Ecto neural progenitor cell (in vitro differentiated cells): ENCODE measurements at regions not wholly inside any gene's neighbourhood (a gene's known extent, or its start where the extent isn't known, plus 50 kb on each side); places are given as distances from the start of the nearest gene placed in this dataset.

Experiments
- DNase-seq: peaks from one replicate; pipeline ENCODE4 v3.0.0-alpha.2; 2018; ENCODE audit warnings: low spot score

DNA sequence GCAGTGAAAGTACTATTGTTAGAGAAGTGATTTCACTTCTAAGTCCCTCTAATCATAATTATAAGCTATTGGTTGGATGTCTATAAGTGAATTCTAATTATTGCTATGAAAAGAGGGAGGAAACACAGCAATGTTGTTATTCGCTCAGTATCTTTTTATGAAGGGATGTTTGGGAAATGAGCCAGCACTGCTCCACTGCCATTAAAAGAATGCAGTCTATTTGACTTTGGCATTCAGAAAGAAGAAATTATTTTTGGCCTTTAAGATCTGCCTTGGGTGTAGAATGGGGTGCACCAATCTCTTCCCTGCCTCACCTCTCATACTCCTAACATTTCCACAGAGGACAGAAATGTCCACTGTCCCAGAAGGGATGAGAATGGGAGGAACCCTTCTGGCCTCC is 332.0 kb downstream of the SPATA31D1 start:
- DNase-seq: no peak

DNA sequence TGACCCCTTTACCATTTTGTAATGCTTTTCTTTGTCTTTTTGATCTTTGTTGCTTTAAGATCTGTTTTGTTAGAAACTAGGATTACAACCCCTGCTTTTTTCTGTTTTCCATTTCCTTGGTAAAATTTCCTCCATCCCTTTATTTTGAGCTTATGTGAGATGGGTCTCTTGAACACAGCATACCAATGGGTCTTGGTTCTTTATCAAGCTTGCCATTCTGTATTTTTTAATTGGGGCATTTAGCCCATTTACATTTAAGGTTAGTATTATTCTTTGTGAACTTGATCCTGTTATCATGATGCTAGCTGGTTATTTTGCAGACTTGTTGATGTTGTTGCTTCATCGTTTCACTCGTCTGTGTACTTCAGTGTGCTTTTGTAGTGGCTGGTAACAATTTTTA is 337.3 kb downstream of the SPATA31D1 start:
- no peak for DNase-seq

DNA sequence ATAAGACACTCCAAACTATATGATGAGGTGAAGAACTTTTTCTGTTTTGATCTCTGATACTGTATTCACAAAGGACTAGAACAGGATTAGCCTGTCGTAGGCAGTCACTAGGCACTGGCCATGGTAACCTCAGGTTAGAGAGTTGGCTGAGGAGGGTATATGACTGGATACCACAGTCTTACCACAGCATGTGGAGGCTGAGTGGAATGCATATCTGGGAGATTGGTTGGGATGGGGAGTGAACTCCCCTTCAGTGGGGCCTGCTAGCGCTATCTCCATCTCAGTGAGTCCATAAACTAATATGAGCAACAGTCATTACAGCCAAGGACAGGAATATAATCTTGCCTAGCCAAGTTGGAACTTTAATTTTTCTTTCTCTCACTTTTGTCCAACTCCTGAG is 339.1 kb downstream of the SPATA31D1 start:
- DNase-seq: no peak

DNA sequence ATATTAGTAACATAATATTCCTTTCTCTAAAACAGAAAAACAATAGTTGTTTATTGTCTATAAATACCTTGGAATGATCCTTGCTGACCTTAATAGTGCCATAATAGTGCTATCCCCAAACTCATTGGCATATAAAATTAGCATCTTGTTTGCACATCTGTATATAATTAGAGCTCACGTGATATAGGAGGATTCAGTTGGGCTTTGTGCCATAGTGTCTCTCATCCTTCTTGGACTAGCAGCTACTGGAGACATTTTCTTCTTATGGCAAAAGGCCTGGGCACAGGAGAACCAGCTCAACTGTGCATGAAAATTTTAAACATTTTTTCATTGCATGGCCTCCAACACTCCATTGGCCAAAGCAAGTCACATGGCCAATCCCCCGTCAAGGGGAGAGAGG is 342.5 kb downstream of the SPATA31D1 start:
- no peak for DNase-seq

DNA sequence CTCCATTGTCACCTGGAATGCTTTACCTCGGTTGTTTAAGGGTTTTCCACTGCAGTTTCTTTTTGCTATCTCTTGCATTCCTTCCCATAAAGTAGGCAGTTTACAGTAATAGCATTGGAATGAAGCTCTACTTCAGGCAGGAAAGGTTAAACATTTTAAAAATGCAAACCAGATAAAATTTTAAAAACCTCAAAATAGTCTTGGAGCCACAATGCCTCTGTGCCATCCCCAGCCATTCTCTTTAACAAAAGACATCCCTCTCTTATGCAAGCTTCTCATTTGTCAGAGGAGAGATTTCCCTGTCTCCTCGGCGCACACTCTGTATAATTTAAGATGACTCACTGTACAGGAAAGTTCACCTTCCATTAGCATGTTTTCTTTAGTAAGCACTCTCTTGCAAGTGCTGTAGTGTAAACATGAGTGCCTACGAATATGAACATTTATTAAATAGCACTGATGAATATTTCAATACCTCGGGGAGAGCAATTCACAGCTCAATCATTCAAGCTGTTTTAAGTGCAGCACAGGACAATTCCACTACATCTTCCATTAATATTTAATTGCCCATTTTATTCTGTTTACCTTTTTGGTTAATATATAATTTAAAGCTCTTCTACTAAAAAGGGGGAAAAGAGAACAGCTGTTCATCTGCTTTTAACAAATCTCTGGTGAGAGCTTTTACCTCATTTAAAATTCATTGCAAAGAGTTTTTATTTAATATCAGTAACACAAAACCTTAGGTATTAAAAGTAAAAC is 343.6 kb downstream of the SPATA31D1 start:
- DNase-seq: no peak

DNA sequence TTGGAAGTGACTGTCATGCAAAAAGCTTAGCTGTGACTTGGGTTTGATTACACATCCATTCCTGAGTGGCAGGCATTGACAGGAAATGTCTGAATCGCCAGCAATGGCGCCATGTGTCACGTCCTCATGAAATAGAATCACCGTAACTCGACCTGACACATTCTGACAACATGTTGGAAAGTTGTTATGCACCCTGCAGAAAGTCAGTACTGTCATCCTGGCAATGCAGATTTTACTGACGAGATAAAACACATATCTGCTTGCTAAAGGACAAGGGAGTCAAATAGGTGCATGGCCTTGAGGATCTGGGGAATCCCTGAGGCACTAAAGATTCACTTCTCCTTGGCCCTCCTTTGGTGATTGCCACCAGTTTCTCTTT is 344.2 kb downstream of the SPATA31D1 start:
- no peak for DNase-seq

DNA sequence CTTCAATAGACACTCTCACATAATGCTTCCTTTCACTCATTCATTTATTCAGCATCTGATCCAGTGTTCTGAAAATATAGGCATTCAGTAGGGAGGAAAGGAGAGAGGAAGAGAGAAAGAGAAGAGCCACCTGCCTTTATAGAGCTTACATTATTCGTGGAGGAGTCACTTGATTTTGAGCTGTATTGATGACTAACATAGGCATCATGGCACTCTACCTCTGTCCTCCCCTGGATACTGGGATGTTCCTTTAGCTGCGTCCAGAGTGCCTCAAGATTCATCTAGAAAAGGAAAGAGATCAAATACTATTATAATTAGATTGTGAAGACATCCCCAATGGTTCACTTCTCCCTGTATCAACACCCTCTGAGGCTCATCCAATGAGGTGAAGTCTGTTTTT is 345.1 kb downstream of the SPATA31D1 start:
- no peak for DNase-seq

DNA sequence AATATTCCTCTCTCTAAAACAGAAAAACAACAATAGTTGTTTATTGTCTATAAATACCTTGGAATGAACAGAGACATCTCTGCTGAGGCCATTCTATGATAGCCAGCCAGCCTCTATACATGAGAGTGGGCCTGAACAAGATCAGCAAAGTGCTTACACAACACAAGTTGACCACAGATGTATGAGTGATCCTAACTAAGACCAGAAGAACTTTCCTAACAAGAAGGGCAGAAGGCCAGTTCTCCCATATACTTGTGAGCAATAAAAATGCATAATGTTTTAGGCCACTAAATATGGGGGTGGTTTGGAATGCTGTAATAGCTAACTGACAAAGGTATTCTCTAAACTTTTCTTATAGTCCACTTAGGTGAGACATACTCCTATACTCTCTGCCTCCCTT is 345.7 kb downstream of the SPATA31D1 start:
- no peak for DNase-seq

DNA sequence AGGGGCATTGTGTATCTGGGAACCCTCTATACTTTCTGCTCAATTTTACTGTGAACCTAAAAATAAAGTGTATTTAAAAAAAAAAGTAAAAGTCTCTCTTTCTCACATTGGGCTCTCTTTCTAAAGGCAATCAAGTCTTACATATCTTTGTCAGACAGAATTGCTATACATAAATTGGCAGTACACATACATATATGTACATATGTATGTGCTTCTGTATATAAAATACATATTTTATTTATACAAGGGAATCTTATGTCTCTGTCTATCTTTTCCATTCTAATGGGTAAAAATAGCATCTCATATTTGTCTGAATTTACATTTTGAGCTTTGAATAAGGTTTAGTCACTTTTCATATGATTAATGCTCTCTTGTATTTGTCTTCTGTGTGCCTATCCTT is 348.8 kb downstream of the SPATA31D1 start:
- no peak for DNase-seq

DNA sequence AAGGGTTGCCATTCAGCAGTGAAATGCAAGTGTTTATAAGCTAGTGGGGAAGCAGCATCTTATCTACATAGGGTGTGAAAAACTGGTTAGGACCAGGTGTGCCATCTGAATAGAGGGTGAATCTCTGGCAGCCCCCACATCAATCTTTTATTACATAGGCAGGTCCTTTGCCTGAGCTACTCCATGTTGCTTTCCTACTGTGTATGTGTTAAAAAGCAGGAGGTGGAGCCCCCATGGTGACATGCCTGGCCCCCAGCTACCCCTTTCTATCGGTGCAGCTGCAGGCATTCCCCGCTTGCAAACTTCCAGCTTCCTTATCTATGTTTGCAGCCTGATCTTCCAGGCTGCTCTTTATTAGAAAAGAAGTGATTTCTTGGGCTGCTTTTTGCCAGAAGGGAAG is 353.5 kb downstream of the SPATA31D1 start:
- DNase-seq: no peak

DNA sequence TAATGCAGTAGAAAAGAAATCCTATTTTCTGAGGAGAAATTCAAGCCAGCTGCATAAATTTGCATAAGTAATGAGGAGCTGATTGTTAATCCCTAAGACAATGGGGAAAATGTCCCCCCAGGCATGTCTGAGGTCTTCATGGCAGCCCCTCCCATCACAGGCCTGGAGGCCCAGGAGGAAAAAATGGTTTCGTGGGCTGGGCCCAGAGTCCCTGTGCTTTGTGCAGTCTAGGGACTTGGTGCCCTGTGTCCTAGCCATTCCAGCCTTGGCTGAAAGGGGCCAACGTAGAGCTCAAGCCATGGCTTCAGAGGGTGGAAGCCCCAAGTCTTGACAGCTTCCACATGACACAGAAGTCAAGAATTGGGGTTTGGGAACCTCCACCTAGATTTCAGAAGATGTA is 357.5 kb downstream of the SPATA31D1 start:
- no peak for DNase-seq

DNA sequence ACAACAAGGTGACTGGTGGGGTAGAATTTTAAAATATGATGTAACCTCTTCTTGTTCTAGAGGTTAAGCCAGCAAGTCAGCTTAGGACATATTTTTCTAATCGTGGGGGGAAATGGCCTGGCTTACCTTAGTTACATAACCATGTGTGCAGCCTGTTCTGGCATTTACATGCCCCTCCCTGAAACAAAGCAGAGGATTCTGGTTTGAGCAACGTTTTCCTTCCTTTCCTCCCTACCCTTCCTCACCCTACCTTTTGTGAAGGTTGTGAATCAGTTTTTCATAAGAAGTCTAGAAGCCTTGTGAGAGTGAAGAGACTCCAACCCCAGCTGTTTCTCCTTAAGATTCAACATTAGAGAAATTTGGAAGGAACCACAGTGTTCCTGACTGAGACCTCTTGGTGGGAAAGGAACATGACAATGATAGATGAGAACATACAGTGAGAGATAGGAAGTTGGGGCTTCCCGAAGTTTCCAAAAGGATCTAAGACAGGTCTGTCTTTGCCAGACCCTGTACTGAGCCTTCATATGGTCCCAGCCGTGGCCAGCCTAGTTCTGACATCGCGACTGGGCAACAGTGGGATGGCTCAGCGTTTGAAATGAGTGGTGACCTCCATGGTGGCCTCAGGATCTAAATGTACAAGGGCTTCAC is 365.2 kb downstream of the SPATA31D1 start:
- DNase-seq: no peak

DNA sequence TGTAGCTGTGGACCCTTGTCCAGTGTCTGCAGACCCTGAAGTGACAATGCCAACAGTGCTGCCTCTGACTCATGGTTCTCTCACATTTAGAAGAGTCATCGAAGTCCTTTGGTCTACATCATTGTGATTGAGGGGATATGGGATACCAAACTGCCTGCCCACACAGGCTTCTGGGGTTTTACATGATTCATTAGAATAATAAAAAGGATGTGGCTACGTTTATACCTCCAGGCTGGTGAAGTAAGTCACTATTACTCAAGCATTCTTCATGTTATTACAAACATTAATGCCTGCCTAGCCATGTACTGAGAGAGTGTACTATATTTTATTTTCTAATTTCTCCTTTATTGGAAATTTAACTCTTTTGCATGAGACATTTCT is 365.7 kb downstream of the SPATA31D1 start:
- DNase-seq: no peak

DNA sequence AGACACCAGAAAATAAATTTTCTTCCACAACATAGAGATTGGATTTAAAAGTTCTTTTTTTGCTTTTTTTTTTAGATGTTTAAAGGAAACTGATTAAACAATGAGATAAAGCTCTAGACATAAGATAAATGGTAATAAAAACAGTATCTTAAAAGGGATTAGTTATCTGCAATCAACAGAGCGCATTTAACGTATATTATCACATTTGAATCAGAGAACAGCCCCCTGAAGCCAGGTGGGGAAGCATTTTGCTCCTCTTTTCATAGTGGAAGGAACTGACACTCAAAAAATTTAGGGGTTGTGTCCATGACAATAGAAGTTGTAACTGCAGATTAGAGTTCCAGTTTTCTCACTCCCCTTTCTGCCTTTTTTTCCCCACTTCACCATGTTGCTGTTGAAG is 367.6 kb downstream of the SPATA31D1 start:
- DNase-seq: no peak

DNA sequence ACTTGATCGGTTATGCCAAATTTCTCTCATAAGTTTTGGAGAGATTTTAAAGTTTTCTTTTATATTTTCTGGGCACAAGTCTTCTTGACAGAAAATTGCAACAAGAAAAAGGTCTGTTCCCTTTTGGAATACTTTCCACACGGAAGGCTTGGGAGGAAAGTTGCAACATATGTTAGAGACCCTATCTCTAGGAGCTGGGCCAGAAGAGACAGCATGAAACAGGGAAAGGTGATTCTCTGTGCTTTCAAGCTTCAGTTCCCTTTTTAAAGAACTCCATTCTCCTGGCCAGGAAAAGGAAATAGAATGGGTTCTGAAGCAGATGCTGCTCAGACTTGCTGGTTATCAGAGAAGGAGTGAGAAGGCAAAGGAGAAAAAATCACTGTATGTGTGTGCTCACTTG is 368.3 kb downstream of the SPATA31D1 start:
- DNase-seq: no peak

DNA sequence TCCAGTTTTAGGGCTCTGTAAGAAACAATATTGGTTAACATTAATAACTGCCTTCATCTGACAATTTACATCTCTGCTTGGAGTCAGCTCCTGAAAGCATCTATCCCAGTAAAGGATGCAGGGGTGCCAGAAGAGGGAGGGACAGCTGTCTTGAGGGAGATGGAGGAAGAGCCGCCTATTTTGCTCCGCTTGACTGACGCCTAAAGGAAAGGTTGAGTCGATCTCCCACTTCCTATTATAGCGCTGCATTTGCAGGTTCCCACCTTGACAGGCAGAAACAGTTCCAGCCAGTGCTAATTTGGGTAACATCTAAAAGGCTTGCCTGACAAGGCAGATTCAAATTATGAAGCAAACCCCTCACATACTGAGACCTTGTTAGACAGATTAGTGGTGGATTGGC is 374.6 kb downstream of the SPATA31D1 start:
- no peak for DNase-seq

DNA sequence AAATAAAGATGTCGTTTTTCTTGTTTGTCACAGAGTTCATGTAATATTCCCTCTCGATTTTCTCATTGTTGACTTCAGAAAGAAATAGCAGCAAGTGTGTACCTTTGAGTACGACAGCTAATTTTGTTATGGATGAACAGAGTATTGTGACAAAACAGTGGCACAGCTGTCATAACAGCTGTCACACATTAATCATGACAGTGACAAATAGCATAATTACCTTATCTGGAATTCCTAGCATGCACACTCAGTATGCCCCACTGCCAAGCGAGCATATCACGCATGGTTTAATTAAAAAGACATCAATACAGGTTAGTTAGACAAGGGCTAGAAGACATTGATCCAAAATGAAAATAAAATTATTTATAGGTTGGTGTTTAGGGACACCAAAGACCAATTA is 375.1 kb downstream of the SPATA31D1 start:
- no peak for DNase-seq

DNA sequence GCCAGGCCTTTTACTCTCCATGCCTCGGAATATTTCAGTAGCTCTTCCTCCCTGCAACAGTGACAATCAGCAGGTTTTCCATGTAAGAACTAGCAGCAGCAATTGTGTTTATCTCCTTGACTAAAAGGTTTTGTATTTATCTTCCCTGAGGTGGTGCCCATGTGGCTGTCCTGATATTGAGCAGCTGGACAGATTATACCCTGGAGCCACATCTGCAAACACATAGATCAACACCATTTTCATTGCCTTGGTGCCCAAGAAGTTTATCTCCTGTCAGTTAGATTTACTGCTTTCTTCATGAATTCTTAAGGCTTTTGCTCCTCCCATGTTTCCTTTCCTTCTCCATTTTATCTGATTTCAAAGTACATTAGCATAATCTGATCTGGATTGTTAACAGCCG is 378.4 kb downstream of the SPATA31D1 start:
- DNase-seq: no peak

DNA sequence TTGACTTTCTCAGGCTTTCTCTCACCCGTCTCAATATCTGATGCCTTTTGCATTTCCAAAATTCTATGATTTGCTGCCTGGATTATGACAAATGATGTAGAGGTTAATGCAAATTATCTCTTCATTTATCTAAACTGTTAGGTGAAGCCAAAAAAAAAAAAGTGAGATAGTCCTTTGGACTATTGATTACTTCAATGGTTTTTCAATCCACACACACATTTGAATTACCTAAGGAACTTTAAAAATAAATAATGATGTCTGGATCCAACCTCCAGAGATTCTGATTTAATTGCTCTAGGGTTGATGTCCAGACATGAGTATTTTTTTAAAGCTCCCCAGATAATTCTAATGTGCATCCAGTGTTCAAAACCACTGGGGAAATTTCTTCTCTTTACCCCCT is 379.4 kb downstream of the SPATA31D1 start:
- no peak for DNase-seq

DNA sequence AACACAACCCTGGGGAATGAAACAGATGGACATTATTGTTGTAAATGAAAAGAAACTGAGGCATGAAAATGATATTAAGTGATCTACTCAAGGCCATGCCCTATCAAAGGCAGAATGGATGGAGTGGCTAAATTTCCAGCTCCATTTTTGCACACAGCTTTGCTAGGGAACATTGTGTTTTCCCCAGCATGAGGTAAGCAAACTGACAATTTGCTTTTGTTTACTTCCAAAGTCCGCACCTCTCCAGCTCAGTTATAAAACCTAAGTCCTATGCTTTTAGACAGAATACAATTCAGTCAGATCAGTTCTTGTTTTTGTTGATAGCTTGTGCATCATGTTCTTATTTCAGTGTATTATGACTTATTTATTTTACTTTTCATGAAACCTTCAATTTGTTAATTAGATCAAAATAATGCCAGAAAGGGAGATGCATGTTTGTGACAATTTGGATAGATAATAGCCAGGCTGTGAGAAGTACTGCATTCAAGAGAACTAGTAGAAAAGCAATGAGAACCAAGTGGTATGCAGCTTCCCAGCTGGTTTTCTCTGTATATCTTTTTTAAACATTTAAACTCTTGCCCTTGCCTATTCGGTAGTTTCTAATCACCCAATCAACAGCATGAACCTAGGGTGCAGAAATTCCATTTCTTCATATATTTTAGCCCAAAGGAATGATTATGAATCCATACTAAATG is 380.8 kb downstream of the SPATA31D1 start:
- DNase-seq: no peak

DNA sequence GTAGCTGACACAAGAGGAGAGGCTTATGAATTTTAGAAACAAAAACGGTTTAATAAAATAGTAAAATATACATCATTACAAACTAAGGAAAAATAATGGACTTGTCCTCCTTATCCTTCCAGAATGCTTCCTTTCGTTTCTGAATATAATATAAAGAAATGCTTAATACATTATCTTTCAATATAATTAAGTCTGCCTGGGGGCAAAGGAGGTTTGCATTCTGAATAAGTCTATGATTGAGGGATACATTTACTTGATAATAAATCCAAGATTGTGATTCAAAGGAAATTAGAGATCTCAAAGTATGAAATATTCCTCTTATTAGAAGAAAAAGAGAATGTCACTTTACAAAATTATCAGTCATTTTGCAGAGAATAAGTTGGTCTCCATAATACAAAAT is 386.5 kb downstream of the SPATA31D1 start:
- DNase-seq: no peak

DNA sequence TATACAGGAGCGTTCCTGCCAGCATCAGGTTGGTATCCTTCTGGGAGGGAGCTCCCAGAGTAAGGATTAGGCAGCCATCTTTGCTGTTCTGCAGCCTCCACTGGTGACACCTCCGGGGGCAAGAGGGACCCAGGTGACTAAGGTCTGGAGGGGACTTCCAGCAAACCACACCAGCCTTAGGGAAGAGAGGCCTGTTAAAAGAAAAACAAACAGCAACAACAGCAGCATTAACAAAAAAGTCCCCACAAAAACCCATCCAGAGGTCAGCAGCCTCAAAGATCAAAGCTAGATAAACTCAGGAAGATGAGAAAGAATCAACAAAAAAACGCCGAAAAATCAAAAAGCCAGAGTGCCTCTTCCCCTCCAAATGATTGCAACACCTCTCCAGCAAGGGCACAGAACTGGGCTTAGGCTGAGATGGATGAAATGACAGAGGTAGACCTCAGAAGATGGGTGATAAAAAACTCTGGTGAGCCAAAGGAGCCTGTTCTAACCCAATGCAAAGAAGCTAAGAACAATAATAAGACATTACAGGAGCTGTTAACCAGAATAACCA is 388.2 kb downstream of the SPATA31D1 start:
- no peak for DNase-seq
